Stimulated activated CD4-positive, alpha-beta T cell treated with anti-CD3 and anti-CD28 coated beads, Interleukin-15, amount 100 ng/mL, for 24 hours (primary cell): ENCODE measurements at regions not wholly inside any gene's neighbourhood (a gene's known extent, or its start where the extent isn't known, plus 50 kb on each side); places are given as distances from the start of the nearest gene placed in this dataset.
"Not testable (repeated sequence)": the region's sequence is repeated elsewhere in the genome, so short reads cannot be mapped to it uniquely, and the experiment has no call there.

Source experiments
- DNase-seq: peaks from one replicate; pipeline ENCODE4 v3.0.0-alpha.2; 2020

DNA sequence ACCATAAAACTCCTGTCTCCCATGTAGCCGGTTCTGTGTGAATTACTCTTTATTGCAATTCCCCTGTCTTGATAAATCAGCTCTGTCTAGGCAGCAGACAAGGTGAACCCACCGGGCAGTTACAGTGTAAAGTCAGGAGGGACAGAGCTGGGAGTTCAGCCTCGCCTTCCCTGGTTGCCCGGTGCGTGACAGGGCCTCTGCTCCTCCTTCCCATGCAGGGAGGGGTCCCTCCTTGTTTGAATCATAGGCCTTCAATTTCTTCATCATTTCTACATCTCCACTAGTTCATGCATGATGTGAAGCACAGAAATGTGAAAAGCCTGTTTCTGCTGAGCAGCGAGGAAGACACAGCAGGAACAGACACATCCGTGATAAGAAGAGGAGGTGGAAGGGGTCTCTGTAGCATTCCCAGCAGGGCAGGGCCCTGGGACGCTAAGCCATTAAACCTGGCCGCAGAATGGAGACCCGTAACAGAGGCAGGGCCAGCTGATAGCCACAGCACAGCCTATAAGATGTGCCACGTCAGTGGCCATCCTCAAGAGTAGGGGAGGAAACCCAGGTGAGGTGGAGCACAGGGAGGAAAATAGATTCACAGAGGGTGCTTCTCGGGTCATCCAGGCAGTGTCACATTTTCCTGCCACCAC is 106.7 kb upstream of the CST7 start:
- DNase-seq = no peak

DNA sequence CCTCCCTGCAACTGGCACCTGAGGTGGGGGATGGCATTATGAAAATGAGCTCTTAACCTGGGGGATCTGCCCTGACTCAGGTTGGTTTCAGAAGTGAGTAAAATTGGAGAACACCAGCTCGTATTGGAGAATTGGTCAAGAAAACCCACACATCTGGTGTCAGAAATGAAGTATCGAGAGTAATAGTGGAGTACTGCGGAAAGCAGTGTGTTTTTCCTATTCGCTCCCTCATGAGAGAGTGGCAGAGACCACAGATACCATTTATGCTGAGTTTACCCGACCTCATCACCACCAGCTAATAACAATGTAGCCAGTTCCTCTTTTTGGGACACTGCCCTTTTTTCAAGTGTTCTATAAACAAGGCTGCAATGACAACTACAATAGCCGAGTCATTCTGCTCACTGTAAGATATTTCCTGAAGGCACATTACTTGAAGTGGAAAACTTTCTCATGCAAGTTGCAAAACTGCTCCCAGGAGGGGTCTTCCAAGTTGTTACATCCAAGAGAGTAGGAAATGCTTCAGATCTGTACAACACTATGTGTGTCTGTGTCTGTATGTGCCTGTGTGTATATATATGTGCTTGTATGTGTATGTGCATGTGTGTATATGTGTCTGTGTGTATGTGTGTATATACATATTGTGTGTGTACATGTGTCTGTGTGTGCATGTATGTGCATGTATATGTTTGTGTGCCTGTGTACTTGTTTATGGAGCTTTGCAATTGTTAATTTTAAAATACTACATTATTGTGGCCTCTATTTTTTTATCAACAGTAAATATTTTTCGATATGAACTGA is 106.0 kb upstream of the CST7 start:
- DNase-seq = no peak

DNA sequence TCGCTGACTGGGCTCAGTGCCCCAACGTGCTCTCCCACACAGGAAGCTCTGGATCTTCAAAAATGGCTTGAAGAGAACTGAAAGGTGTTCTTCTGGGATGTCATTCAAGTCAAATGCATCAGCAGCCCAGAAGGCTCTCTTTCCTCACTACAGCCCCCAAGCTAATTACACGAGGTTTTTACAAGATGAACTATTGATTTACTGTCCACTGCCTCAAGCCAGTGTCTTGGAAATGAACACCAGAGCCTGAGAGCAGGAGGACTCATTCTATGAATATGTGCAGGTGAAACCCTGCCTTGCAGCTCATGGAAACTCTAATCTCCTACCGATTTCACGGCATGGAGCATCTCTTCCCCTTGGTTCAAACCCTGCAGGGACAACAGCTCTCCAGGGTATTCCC is 98.9 kb upstream of the CST7 start:
- DNase-seq = no peak

DNA sequence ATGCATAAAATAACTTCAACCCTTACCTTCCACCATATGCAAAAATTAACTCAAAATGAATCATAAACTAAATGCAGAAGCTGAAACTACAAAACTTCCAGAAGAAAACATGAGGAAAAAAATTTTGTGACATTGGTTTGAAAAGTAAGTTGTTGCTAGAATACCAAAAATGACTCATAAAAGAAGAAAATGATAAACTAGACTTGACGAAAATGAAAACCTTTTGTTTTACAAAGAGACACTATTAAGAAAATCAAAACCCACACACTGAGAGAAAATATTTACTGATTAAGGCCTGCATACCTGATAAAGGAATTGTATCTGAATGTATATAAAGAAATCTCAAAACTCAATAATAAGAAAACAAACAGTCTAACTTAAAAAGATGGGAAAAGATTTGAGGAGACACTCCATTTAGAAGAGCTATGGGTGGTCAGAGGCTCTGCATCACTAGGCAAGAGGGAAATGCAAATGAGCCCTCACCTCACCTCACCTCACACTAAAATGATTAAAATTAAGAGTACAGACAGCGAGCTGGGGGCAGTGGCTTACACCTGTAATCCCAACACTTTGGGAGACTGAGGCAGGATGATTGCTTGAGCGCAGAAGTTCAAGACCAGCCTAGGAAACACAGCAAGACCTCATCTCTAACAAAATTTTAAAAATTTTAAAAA is 97.6 kb upstream of the CST7 start:
- DNase-seq = no peak

DNA sequence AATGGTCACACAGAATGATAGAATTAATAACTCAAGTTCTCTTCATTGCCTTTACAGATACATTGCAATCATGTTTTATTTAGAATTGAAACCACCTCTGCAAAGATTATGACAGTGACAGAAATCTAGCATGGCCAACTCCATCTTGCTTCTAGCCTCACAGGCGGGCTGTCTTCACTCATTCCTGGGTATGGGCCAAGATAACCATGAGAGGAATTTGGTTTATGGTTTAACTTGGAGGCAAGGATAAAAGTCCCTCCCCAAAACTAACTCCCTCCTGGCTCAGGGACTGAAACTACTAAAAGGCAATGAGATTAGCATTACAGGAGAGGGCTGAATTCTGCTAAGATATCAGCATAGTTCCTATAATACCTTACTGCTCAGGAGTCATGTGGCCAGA is 95.2 kb upstream of the CST7 start:
- DNase-seq = no peak

DNA sequence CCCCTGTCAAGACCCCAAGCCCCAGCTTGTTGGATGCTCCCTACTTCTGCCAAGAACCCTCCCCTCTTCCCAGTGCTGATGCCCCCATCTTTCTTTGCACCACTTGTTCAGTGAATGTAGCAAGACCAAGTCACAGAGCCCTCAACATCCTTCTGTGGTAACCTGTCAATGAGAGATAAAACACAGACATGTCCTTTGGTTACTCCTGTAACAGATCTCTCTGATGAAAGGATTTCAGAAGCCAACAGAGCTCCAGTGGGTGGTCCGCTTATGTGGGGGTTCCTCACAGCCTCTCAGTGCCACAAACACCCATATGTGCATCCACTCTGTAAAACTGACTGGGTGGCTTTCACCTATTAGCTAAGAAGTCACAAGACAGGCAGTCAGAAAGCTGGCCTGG is 93.2 kb upstream of the CST7 start:
- no peak for DNase-seq

DNA sequence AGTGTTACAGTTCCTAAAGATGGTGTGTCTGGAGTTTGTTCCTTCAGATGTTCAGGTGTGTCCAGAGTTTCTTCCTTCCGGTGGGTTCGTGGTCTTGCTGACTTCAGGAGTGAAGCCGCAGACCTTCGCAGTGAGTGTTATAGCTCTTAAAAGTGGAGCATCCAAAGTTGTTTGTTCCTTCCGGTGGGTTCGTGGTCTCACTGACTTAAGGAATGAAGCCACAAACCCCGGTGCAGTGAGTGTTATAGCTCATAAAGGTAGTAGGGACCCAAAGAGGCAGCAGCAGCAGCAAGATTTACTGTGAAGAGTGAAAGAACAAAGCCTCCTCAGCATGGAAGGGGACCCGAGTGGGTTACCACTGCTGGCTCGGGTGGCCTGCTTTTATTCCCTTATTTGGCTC is 90.6 kb upstream of the CST7 start:
- not testable (repeated sequence) for DNase-seq

DNA sequence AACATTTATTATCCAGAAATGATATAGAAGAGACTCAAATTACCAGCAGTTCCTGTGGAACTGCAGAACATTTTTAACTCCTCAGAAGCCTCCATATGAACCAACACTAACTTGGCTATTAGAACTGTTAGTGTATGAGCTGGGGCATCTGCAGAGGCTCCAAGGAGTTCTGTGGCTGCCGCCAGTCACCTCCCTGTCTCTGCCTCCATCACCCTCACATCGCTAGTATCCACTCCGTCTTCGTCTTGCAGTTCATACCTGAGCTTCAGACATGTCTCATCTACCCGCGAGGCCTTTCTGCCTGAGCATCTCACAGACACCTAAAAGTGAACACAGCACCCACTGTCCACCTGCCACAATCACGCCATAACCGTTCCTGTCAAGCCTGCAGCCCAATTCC is 89.5 kb upstream of the CST7 start:
- DNase-seq = no peak

DNA sequence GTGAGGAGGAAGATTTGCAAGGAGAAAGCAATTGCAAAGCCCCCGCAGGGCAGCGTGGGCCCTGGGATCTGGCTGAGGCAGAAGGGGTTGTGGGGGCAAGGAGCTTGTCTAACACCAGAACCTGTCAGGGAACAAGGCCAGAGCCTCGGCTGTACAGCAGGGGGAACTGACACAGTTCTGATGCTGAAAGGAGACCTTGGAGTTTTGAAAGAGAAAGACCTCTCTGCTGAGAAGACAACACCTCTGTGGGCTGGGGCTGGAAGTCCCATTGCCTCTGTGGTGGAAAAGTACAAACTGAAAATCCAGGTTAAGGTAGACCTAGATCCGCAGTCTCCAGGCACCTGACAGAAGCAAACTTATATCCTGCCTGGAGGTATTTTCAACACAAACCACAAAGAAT is 86.9 kb upstream of the CST7 start:
- no peak for DNase-seq

DNA sequence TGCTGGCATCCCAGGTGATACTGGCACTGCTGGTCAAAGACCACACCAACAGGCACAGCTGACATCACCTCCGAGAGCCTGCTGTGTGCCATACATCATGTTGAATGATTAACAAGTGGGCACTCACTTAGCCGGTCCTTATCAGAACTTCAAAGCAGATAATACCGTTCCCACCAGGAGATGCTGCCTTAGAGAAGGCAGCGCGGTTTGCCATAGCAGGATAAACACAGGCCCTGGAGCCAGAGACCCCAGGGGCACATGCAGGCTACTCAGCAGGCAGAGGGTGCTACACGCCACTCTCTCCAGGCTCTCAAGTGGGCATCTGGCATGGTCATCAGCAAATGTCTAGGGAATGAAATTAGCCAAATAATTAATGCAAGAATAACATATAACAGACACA is 86.5 kb upstream of the CST7 start:
- DNase-seq = no peak

DNA sequence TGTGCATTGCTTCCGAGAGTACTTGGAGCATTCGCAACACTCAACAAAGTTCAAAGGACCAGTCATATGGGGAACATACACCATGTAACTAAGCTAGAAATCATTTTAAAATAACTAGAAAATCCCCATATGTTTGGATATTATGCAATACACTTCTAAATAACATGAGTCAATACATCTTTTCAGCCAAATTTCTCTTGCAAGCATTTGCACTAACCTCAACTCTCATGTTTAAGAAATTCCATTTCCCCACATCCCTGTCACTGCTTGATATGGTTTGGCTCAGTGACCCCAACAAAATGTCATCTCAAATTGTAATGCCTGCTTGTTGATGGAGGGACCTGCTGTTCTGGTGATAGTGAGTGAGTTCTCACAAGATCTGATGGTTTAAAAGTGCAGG is 85.7 kb upstream of the CST7 start:
- DNase-seq = no peak

DNA sequence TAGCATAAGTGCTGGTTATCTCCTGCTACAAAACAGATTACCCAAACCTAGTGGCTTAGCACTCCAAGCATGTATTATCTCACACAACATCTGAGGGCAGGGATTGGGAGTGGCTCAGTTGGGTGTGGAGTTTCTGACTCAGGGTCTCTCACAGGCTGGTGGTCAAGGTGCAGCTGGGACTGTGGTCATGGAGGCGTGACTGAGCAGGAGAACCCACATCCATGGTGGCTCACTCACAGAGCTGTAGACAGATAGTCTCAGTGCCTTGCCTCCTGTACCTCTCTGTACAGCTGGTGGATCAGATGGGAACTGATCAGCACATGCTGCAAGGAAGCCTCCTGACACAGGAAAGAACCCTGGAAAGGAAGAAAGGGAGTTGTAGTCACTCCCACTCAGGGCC is 83.1 kb upstream of the CST7 start:
- DNase-seq = no peak

DNA sequence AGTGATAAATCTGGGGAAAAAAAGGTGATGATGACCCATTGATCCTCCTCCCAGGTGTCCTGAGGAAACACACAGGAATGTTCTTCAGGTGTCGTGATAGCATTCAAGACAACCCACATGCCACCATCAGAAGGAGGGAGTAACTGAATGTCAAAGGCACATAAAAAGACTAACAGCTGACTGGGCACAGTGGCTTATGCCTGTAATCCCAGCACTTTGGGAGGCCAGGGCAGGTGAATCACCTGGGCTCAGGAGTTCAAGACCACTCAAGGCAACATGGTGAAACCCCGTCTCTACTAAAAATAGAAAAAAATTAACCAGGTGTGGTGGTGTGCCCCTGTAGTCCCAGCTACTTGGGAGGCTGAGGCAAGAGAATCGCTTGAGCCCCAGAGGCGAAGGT is 82.3 kb upstream of the CST7 start:
- no peak for DNase-seq

DNA sequence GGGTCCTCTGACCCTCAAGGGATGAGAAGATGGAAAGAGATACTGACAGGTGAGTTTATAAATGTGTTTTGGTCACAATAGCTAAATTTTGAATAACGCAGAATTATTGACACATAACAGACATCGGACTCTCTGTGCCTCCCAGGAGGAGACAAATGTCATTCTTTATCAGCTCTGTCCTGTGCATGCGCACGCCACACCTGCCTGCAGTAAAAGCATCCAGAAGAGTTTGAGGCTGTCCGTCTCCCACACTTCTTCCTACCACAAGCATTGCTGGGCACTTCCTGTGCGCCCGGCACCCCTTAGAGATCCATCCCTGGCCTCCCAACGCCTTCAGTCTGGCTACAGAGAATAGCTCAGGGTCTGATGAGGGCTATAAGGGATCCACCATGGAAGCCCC is 81.5 kb upstream of the CST7 start:
- no peak for DNase-seq

DNA sequence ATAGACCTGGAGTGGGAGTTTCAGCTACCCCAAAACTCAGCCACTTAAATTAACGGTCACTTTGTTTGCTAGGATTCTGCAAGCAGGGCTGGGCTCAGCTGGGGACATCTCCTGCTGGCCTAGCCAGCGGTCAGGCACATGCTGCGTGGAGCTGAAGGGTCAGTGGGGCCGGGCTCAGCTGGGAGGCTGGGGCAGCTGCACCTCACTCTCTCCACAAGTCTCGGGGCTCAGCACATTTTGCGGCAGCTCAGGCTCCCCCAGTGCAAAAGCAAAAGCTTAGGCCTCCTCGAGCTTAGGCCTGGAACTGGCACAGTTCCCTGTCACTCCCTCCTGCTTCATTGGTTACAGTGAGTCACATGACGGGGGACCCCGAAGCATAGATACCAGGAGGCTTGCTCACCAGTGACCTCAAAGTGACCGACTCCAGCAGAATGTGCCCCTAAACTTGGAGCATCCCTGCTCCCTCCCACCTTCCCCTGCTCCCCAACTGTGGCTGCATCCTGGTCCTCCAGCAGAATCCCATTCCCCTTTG is 80.6 kb upstream of the CST7 start:
- no peak for DNase-seq

DNA sequence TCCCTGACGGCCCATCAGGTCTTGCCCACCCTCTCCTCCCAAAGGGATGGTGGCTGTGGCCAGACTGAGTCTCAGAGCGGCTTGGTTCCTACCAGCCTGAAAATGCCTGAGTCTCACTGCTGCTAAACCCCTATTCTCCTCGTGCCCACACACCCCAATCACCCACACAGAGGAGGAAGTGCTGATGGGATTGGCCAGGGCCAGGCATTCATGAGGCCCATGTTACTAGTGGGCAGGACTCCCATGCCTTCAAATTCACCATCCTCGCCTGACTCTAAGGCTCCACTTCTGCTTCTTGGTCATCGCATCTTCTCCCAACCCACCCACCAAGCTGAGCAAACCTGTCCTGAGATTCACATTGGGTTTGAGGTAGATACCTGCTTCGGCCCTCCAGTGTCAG is 80.1 kb upstream of the CST7 start:
- no peak for DNase-seq

DNA sequence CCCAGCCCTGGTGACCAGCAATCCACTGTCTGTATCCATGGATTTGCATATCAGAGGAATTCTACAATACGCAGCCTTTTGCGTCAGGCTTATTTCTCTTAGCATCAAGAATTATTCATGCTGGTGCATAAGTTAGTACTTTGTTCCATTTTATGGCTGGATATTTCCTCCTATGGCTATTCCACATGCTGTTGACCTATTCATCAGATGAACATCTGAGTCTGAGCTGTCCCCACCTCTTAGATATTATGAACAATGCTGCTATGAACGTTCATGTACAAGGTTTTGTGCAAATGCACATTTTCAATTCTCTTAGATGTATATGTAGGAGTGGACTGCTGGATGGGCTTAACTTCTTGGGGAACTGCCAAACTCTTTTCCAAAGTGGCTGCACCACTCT is 79.0 kb upstream of the CST7 start:
- DNase-seq = no peak

DNA sequence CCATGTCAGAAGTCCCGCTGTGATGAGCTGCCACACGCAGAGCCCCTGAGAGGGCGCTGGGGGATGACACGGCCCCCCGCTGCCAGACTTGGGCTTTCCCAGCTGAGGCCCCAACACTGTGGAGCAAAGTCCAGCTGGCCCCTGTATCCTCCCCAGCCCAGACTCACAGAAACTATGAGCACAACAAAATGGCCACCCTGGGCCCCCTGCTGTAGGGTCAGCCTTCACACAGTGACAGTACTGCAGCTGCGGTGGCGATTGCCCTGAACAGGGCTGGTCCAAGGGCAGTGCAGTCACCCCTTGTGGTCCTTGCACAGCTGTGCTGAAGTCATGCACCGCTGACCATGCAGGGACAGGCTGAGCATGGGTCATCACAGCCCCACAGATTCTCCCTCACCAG is 78.2 kb upstream of the CST7 start:
- no peak for DNase-seq

DNA sequence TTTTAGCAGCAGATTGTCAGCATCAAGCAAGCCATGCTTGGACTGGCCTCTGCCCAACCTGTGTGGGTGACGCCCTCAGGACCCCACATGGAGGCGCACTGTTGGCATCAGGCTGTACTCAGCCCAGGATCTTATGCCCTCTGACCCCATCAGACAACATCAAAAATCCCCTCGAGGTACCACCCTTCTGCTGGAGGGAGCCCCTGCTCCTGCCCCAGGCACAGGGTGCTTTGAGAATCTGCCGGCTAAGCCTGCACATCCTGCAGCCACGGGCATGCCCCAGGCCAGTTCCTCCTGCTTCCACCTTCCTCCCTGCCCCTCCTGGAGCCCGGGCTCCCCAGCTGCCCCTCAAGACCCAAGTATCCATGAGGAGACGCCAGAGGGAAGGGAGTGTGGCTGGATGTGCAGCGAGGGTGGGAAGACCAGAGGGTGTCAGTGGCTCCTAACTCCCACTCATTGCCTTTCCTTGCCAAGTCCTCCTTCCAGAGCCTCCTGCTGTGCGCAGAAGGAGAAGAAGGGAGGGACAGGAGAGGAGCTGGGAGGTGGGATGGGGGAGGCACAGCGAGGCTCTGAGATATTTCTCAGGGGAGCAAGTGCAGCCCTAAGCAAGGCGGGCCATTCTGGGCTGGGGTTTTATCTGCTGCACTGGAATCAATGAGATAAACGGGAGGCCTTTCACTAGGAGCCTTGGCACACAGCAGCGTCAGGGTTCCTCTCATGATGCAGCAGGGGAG is 77.4 kb upstream of the CST7 start:
- no peak for DNase-seq

DNA sequence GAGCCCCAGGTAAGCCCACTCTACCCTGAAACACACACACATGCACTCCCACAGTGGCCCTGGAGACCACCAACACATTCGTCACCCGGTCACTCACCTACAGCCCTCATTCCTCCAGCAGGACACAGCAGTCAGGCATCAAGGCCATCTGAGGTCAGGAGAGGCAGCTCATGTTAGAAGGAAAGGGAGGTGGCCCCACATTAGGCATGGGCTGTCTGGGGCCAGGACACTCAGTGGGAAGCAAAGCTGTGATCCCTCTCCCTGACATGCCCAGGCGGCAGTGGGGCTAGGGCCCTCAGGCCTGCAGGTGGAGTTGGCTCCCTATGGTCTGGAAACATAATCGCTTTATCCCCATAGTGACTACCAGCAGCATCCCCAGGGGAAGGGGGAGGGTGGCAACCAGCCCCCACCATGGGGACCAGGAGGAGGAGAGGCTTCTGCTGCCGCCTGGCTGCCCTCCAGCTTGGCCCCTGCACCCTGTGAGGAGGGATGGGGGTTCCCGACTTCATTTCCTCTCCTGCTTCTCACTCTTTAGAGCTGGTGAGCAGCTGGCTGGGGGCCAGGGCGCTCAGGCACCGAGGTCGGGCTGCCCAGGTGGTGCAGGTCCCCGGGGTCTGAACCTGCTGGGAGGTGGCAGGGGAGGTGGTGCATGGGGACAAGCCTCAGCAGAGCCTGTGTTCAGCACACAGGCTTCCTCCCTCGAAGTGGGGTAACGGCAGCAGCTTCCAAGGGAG is 76.6 kb upstream of the CST7 start:
- DNase-seq = no peak

DNA sequence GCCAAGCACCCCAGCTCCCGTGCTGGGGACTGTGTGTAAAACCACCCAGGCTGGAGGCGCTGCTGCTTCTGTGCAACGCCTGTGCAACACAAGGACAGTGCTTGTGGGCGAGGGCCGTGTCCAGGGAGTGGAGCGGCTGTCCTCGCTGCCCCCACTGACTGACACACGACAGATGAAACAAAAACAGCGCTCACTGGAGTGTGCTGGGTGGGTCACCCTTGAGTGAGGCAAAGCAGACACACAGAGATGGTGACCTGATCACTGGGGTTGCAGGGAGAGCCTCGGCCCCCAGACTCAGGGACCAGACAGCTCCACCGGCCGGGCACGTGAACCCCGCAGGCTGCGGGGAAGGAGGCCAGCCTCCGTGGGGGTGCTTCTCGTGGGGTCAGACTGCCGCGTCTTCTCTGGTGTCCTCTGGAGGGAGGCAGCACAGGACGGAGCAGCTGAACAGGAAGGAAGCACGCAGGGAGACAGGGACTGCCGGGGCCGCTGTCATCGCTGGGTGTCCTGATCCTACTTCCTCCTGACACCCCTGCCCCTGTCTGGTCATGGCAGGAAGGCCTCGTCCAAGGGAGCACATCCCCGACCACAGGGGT is 75.9 kb upstream of the CST7 start:
- no peak for DNase-seq

DNA sequence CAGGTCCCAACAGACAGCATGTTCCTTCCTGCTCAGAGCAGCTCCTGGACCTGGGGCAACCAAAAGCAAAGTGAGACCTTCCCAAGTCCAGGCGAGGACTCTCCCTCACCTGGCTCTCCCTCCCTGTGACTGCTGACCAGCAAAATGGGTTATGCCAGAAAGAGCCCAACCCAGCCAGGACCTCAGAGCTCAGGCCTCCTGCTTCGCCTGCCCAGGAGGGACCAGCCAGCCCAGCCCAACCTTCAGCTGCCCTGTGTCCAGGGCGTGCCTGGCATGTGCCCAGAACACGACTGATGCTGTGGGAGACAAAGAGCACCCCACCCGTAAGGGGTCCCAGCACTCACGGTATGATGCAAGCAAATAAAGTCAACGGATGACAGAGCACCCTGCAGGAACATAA is 74.0 kb upstream of the CST7 start:
- DNase-seq = no peak
